ENCODE measurements at regions not wholly inside any gene's neighbourhood (a gene's known extent, or its start where the extent isn't known, plus 50 kb on each side); places are given as distances from the start of the nearest gene placed in this dataset.

DNA sequence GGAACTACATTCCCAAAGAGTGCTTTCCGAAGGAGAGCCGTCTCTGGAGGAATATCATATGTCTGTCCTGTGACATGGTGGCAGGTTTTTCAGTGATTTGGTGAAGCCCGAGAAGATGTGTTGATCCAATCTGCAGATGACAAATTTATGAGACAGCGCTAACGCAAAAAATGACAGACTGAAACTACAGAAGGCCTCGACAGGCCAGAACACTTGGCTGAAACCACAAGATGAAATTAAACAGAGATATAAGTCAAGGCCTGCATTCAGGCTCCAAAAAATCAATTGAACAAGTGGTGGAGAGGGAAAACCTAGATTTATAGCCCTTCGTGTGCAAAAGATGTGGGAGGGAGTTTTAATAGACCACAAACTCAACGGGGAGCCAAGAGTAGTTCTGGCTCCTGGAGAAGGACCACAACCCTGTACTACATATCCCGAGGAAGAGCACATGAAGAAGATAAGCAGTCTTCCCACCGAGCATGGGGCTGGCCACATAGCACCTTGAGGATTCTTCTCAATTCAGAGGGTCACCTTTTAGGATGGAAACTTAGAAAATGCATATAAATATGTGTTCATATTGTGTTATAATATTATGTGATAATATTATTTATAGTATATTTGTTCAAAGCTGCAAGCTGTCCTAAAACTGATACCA lies 231.3 kb upstream of the PDE10A start:
- peak; percentile 67 for DNase-seq (ENCODE audit: extremely low spot score)
- peak; percentile 55; the same call in 1 of the 2 replicates for TF ChIP-seq CTBP1 (IDR thresholded peaks at IDR 0.05; ENCODE audit: borderline replicate concordance)
- no peak for TF ChIP-seq SUZ12 (IDR thresholded peaks at IDR 0.05)
- no peak for TF ChIP-seq SP1 (IDR thresholded peaks at IDR 0.05)
- TF ChIP-seq LEF1 (IDR thresholded peaks at IDR 0.05; ENCODE audit: borderline replicate concordance) = no peak
- peak; percentile 34; the same call in 1 of the 2 replicates for TF ChIP-seq L3MBTL2 (conservative IDR thresholded peaks at IDR 0.05)
- no peak for TF ChIP-seq NFRKB (IDR thresholded peaks at IDR 0.05)
- no peak for TF ChIP-seq HDGF (IDR thresholded peaks at IDR 0.05; ENCODE audit: borderline replicate concordance)
- TF ChIP-seq ELF4 (IDR thresholded peaks at IDR 0.05) = no peak
- no peak for TF ChIP-seq FOXK2 (IDR thresholded peaks at IDR 0.05)
- TF ChIP-seq ARNT (IDR thresholded peaks at IDR 0.05) = peak; percentile 92
- TF ChIP-seq FOXM1 (IDR thresholded peaks at IDR 0.05; ENCODE audit: borderline replicate concordance) = no peak
- TF ChIP-seq ZNF384 (IDR thresholded peaks at IDR 0.05) = no peak
- no peak for TF ChIP-seq FOXA1 (IDR thresholded peaks at IDR 0.05)
- TF ChIP-seq, protein P1, sequence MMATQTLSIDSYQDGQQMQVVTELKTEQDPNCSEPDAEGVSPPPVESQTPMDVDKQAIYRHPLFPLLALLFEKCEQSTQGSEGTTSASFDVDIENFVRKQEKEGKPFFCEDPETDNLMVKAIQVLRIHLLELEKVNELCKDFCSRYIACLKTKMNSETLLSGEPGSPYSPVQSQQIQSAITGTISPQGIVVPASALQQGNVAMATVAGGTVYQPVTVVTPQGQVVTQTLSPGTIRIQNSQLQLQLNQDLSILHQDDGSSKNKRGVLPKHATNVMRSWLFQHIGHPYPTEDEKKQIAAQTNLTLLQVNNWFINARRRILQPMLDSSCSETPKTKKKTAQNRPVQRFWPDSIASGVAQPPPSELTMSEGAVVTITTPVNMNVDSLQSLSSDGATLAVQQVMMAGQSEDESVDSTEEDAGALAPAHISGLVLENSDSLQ (IDR thresholded peaks at IDR 0.05) = peak; percentile 86
- no peak for TF ChIP-seq BHLHE40 (IDR thresholded peaks at IDR 0.05; ENCODE audit: borderline replicate concordance)
- TF ChIP-seq TARDBP (IDR thresholded peaks at IDR 0.05) = no peak
- CTCF ChIA-PET = interaction anchor here (0.6 to 2.5 kb wide), 5 partner anchors 114 to 211 kb away, joined by 3 to 13 read pairs (median 4); no protein-coding TSS in a partner anchor
- POLR2A ChIA-PET = no interaction called here

DNA sequence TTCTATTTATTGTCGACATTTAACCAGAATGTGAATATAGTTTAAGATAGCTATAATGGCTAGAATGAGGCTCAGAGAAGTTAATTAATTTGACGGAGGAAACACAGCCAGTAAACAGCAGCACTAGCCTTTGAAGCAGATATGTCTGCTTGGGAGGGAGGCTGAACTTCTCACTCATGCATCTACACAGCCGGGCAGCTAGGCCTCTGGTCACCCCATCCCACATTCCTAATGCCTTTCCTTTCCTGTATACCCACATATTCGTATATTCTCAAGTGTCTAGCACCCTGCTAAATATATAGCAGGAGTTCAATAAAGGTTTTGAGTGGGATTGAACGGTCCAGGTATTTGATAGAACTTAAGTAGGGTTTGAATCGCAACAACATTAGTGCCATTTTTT lies 230.4 kb upstream of the PDE10A start:
- DNase-seq (ENCODE audit: extremely low spot score) = no peak
- POLR2A ChIA-PET = no interaction called here
- TF ChIP-seq TARDBP (IDR thresholded peaks at IDR 0.05) (no peak), SUZ12 (IDR thresholded peaks at IDR 0.05) (no peak), CTBP1 (IDR thresholded peaks at IDR 0.05; ENCODE audit: borderline replicate concordance) (no peak), SP1 (IDR thresholded peaks at IDR 0.05) (no peak), FOXA1 (IDR thresholded peaks at IDR 0.05) (no peak), LEF1 (IDR thresholded peaks at IDR 0.05; ENCODE audit: borderline replicate concordance) (no peak), FOXM1 (IDR thresholded peaks at IDR 0.05; ENCODE audit: borderline replicate concordance) (no peak), BHLHE40 (IDR thresholded peaks at IDR 0.05; ENCODE audit: borderline replicate concordance) (no peak), L3MBTL2 (conservative IDR thresholded peaks at IDR 0.05) (no peak), ELF4 (IDR thresholded peaks at IDR 0.05) (no peak), ZNF384 (IDR thresholded peaks at IDR 0.05) (no peak), HDGF (IDR thresholded peaks at IDR 0.05; ENCODE audit: borderline replicate concordance) (no peak), NFRKB (IDR thresholded peaks at IDR 0.05) (no peak), FOXK2 (IDR thresholded peaks at IDR 0.05) (no peak), ARNT (IDR thresholded peaks at IDR 0.05) (no peak)
- TF ChIP-seq, protein P1 (IDR thresholded peaks at IDR 0.05) = no peak
- CTCF ChIA-PET = interaction anchor here (0.6 to 2.5 kb wide), 4 partner anchors 115 to 212 kb away, joined by 4 to 13 read pairs (median 4); no protein-coding TSS in a partner anchor

DNA sequence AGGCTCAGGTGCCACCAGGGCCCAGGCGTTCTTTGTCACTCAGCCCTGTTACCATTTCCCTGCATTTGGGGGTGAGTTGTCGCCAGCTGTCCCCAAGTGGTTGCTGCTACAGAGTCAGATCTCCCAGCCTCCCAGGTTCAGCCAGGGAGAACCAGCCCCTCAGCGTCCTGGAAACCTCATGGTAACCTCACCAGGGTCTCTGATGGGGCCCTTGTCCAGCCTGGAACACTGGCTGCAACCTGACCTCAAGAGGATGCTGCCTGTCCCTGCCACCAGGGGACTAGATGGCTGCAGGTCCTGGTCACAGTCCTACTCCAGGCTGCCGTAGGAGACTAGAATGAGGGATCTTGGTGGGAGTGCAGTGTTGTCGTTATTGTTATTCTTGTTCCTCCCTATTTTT lies 228.3 kb upstream of the PDE10A start:
- CTCF ChIA-PET = interaction anchor here (1.2 to 2.4 kb wide), 5 partner anchors 44 to 215 kb away, joined by 3 to 15 read pairs (median 6); no protein-coding TSS in a partner anchor
- POLR2A ChIA-PET = no interaction called here
- no peak for TF ChIP-seq SUZ12 (IDR thresholded peaks at IDR 0.05)
- TF ChIP-seq ELF4 (IDR thresholded peaks at IDR 0.05) = no peak
- TF ChIP-seq FOXM1 (IDR thresholded peaks at IDR 0.05; ENCODE audit: borderline replicate concordance) = no peak
- TF ChIP-seq FOXK2 (IDR thresholded peaks at IDR 0.05) = no peak
- no peak for TF ChIP-seq CTBP1 (IDR thresholded peaks at IDR 0.05; ENCODE audit: borderline replicate concordance)
- no peak for TF ChIP-seq ARNT (IDR thresholded peaks at IDR 0.05)
- no peak for TF ChIP-seq HDGF (IDR thresholded peaks at IDR 0.05; ENCODE audit: borderline replicate concordance)
- TF ChIP-seq FOXA1 (IDR thresholded peaks at IDR 0.05) = no peak
- TF ChIP-seq BHLHE40 (IDR thresholded peaks at IDR 0.05; ENCODE audit: borderline replicate concordance) = no peak
- no peak for TF ChIP-seq TARDBP (IDR thresholded peaks at IDR 0.05)
- TF ChIP-seq L3MBTL2 (conservative IDR thresholded peaks at IDR 0.05) = no peak
- TF ChIP-seq NFRKB (IDR thresholded peaks at IDR 0.05) = no peak
- TF ChIP-seq ZNF384 (IDR thresholded peaks at IDR 0.05) = no peak
- TF ChIP-seq, protein P1 (IDR thresholded peaks at IDR 0.05) = no peak
- TF ChIP-seq LEF1 (IDR thresholded peaks at IDR 0.05; ENCODE audit: borderline replicate concordance) = no peak
- no peak for TF ChIP-seq SP1 (IDR thresholded peaks at IDR 0.05)
- DNase-seq (ENCODE audit: extremely low spot score) = no peak

DNA sequence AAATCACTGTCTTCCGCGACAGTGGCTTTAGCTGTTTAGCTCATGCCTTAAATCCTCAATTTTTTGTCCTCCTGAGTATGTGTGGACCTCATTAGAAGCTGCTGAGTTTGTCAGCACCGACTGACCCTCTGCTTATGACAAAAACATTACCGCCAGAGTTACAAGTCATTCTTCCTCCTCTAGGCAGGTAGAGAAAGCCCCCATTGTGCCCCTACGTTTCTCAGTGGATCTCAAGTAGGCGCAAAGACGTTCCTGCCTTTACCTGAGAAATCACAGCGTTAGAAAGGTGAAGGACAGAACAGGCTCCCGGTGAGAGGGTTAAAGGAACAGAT lies 227.3 kb upstream of the PDE10A start:
- no peak for TF ChIP-seq LEF1 (IDR thresholded peaks at IDR 0.05; ENCODE audit: borderline replicate concordance)
- no peak for TF ChIP-seq SUZ12 (IDR thresholded peaks at IDR 0.05)
- no peak for TF ChIP-seq L3MBTL2 (conservative IDR thresholded peaks at IDR 0.05)
- TF ChIP-seq SP1 (IDR thresholded peaks at IDR 0.05) = no peak
- TF ChIP-seq ELF4 (IDR thresholded peaks at IDR 0.05) = no peak
- TF ChIP-seq FOXA1 (IDR thresholded peaks at IDR 0.05) = no peak
- no peak for TF ChIP-seq FOXM1 (IDR thresholded peaks at IDR 0.05; ENCODE audit: borderline replicate concordance)
- TF ChIP-seq BHLHE40 (IDR thresholded peaks at IDR 0.05; ENCODE audit: borderline replicate concordance) = no peak
- no peak for TF ChIP-seq HDGF (IDR thresholded peaks at IDR 0.05; ENCODE audit: borderline replicate concordance)
- TF ChIP-seq ZNF384 (IDR thresholded peaks at IDR 0.05) = no peak
- no peak for TF ChIP-seq TARDBP (IDR thresholded peaks at IDR 0.05)
- no peak for TF ChIP-seq FOXK2 (IDR thresholded peaks at IDR 0.05)
- no peak for TF ChIP-seq CTBP1 (IDR thresholded peaks at IDR 0.05; ENCODE audit: borderline replicate concordance)
- TF ChIP-seq, protein P1 (IDR thresholded peaks at IDR 0.05) = no peak
- no peak for TF ChIP-seq ARNT (IDR thresholded peaks at IDR 0.05)

More for the DNA sequence above, 227.3 kb upstream of the PDE10A start:
- CTCF ChIA-PET = interaction anchor here (0.6 to 2.4 kb wide), 11 partner anchors 14 to 216 kb away, joined by 3 to 15 read pairs (median 4); no protein-coding TSS in a partner anchor
- POLR2A ChIA-PET = no interaction called here
- DNase-seq (ENCODE audit: extremely low spot score) = no peak

Measured in HEK293T (cell line).